PC-9 (cell line): ENCODE measurements at regions not wholly inside any gene's neighbourhood (a gene's known extent, or its start where the extent isn't known, plus 50 kb on each side); places are given as distances from the start of the nearest gene placed in this dataset.

ENCODE experiments used
- BruUV-seq: library from RNA; stranded (reverse); fragments of 400-500 nt; replicated peaks from 2 replicates; lab custom pipeline; 2021; lab: Mats Ljungman, UMichigan
- CTCF ChIA-PET: fragments of 300-600 bp; sonication (Branson Sonifier 250); formaldehyde crosslinking; loops from one replicate; lab custom pipeline; 2022; ENCODE audit warnings: antibody characterized with exemption; lab: Charles Lee
- POLR2A ChIA-PET: fragments of 300-600 bp; sonication (Branson Sonifier 250); formaldehyde crosslinking; loops from one replicate; lab custom pipeline; 2022; ENCODE audit warnings: antibody characterized with exemption; ENCODE audit not compliant: unreplicated experiment; lab: Charles Lee
- DNase-seq, 2 experiments: peaks; one replicate each; pipeline versions ENCODE4 v3.0.0 to v3.0.0-alpha.2; 2015 to 2022; ENCODE audit warnings: mixed read lengths in 1 of 2
- H2AFZ ChIP-seq: fragments of 200-600 bp; sonication (generic); 2 replicates; pipeline ENCODE4 v1.8.1; 2017; ENCODE audit warnings: antibody characterized with exemption
- H3F3A ChIP-seq: fragments of 200-600 bp; sonication (generic); 2 replicates; pipeline ENCODE4 v1.8.1; 2017; ENCODE audit warnings: antibody characterized with exemption, mild to moderate bottlenecking, low read depth; ENCODE audit not compliant: insufficient read depth
- H3K27ac ChIP-seq: fragments of 200-600 bp; sonication (generic); 2 replicates; pipeline ENCODE4 v1.6.1; 2016; ENCODE audit warnings: mixed run types
- H3K27me3 ChIP-seq: fragments of 200-600 bp; sonication (generic); 2 replicates; pipeline ENCODE4 v1.6.1; 2016; ENCODE audit warnings: low read depth, mixed run types; ENCODE audit not compliant: insufficient read depth
- H3K36me3 ChIP-seq: fragments of 200-600 bp; sonication (generic); 2 replicates; pipeline ENCODE4 v1.6.1; 2016; ENCODE audit warnings: low read depth, mixed run types
- H3K4me1 ChIP-seq: fragments of 200-600 bp; sonication (generic); replicated peaks from 2 replicates; pipeline ENCODE4 v1.6.1; 2016; ENCODE audit warnings: mixed run types; ENCODE audit not compliant: insufficient read depth
- H3K4me2 ChIP-seq: fragments of 200-600 bp; sonication (generic); 2 replicates; pipeline ENCODE4 v1.6.1; 2017; ENCODE audit warnings: mixed run types
- H3K4me3 ChIP-seq: fragments of 200-600 bp; sonication (generic); 2 replicates; pipeline ENCODE4 v1.6.1; 2016; ENCODE audit warnings: mixed run types
- H3K79me2 ChIP-seq: fragments of 200-600 bp; sonication (generic); 2 replicates; pipeline ENCODE4 v1.6.1; 2017; ENCODE audit warnings: low read depth, mixed run types
- H3K9me2 ChIP-seq: fragments of 200-600 bp; sonication (generic); 2 replicates; pipeline ENCODE4 v1.8.1; 2017; ENCODE audit warnings: mild to moderate bottlenecking; ENCODE audit not compliant: insufficient read depth
- H3K9me3 ChIP-seq: fragments of 200-600 bp; sonication (generic); 2 replicates; pipeline ENCODE4 v1.8.1; 2016; ENCODE audit warnings: low read depth; ENCODE audit not compliant: insufficient read depth
- H4K20me1 ChIP-seq: fragments of 200-600 bp; sonication (generic); 2 replicates; pipeline ENCODE4 v1.8.1; 2017; ENCODE audit not compliant: insufficient read depth
- EZH2 ChIP-seq: fragments of 200-600 bp; sonication (generic); IDR thresholded peaks from 2 replicates; pipeline ENCODE4 v1.8.0; 2017; ENCODE audit warnings: antibody characterized with exemption, low read depth
- intact Hi-C: fragments of 100-400 bp; cut with micrococcal nuclease; formaldehyde crosslinking; loops from one replicate; pipeline ENCODE4 v1.10.0; 2022; ENCODE audit not compliant: unreplicated experiment
- TF ChIP-seq, protein P1 (sequence below): fragments of 200-600 bp; sonication (generic); conservative IDR thresholded peaks from 2 replicates; pipeline ENCODE4 v1.6.1; 2017; ENCODE audit warnings: mixed run types, antibody characterized with exemption, mild to moderate bottlenecking, moderate library complexity

GRCh38 chr12:72139411-72139810 is 132.8 kb upstream of the TRHDE start:
- intact Hi-C loops: no loop called here
- Histone ChIP-seq H3K4me1 (no peaks in the 10 kb centered on the region), H3K27me3 (no peaks in the 10 kb centered on the region), H3K36me3 (no peaks in the 10 kb centered on the region), H3K27ac (no peak overlapping the region), H2AFZ (no peak overlapping the region), H3K4me3 (no peak overlapping the region), H4K20me1 (no peaks in the 10 kb centered on the region), H3K79me2 (no peaks in the 10 kb centered on the region), H3F3A (no peaks in the 10 kb centered on the region), H3K4me2 (no peak overlapping the region), H3K9me2 (no peaks in the 10 kb centered on the region), H3K9me3 (no peaks in the 10 kb centered on the region)
- TF ChIP-seq EZH2: no peak
- TF ChIP-seq, protein P1, sequence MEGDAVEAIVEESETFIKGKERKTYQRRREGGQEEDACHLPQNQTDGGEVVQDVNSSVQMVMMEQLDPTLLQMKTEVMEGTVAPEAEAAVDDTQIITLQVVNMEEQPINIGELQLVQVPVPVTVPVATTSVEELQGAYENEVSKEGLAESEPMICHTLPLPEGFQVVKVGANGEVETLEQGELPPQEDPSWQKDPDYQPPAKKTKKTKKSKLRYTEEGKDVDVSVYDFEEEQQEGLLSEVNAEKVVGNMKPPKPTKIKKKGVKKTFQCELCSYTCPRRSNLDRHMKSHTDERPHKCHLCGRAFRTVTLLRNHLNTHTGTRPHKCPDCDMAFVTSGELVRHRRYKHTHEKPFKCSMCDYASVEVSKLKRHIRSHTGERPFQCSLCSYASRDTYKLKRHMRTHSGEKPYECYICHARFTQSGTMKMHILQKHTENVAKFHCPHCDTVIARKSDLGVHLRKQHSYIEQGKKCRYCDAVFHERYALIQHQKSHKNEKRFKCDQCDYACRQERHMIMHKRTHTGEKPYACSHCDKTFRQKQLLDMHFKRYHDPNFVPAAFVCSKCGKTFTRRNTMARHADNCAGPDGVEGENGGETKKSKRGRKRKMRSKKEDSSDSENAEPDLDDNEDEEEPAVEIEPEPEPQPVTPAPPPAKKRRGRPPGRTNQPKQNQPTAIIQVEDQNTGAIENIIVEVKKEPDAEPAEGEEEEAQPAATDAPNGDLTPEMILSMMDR: no peak
- DNase-seq: no peak
- BruUV-seq: no TSS peak
- ChIA-PET POLR2A (no interaction called here), CTCF (no interaction called here)

DNA sequence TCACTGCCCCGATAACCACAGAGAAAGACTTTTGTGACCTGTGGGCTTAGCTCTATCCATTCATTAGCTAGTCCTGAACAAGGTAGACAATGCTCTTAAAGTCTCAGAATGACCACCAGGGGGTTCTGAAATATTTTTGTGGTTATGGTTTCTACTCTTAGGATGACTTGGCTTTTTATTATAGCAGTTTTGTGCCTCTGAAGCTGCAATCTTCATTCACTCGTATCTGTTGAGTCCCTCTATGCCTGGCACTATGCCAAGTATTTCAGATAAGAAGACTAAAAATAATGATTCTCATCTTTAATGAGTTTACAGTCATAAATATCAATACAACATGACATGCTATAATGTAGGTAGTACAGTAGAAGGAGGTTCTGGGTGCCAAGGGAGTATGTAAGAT is 130.8 kb upstream of the TRHDE start:
- Histone ChIP-seq H3K9me3 (no peaks in the 10 kb centered on the region), H3K79me2 (no peaks in the 10 kb centered on the region), H3K4me3 (no peak overlapping the region), H3K36me3 (no peaks in the 10 kb centered on the region), H3K27ac (no peak overlapping the region), H4K20me1 (no peaks in the 10 kb centered on the region), H3F3A (no peaks in the 10 kb centered on the region), H3K9me2 (no peaks in the 10 kb centered on the region), H3K4me2 (no peak overlapping the region), H3K4me1 (no peaks in the 10 kb centered on the region), H2AFZ (no peak overlapping the region), H3K27me3 (0 out of 2 replicates have a peak, but pooled peaks cover 3% of the 10 kb centered on the region)
- POLR2A ChIA-PET: no interaction called here
- CTCF ChIA-PET: no interaction called here
- intact Hi-C loops: no loop called here
- DNase-seq: no peak
- no TSS peak for BruUV-seq
- no peak for TF ChIP-seq EZH2
- TF ChIP-seq, protein P1: peak; percentile 27; the same call in 1 of the 2 replicates

DNA sequence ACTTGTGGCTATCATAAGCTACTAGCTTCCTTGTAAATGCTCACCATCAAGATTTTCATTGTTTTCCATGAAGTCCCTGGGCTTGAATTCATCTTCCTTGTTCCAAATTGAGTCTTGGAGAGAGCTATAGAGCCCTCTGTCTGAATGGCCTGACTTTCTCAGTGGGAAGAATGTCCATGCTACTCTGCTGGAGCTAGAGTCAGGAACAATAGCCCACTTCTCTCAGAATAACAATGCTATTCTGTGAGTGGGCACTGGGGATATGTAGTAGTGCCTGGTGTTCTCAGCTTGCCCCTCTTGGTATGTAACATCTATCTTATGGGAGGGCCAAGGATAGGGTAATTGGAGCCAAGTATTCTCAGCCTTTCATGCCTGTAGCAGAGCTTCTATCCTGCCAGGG is 127.6 kb upstream of the TRHDE start:
- no TSS peak for BruUV-seq
- H2AFZ ChIP-seq: no peak overlapping the region
- TF ChIP-seq EZH2: no peak
- TF ChIP-seq, protein P1: no peak
- H3K9me3 ChIP-seq: no peaks in the 10 kb centered on the region
- H3F3A ChIP-seq: no peaks in the 10 kb centered on the region
- CTCF ChIA-PET: no interaction called here
- POLR2A ChIA-PET: no interaction called here
- peaks cover 7% of the 10 kb centered on the region; the same call in 1 of the 2 replicates for H3K27me3 ChIP-seq
- no peak for DNase-seq
- intact Hi-C loops: no loop called here
- H3K9me2 ChIP-seq: no peaks in the 10 kb centered on the region
- H3K36me3 ChIP-seq: no peaks in the 10 kb centered on the region
- H3K79me2 ChIP-seq: no peaks in the 10 kb centered on the region
- no peak overlapping the region for H3K4me2 ChIP-seq
- H3K27ac ChIP-seq: no peak overlapping the region
- no peaks in the 10 kb centered on the region for H4K20me1 ChIP-seq
- no peaks in the 10 kb centered on the region for H3K4me1 ChIP-seq
- no peak overlapping the region for H3K4me3 ChIP-seq
